ENCODE measurements at regions not wholly inside any gene's neighbourhood (a gene's known extent, or its start where the extent isn't known, plus 50 kb on each side); places are given as distances from the start of the nearest gene placed in this dataset.

- 80% methylated on average over 4 of the region's 6 CpGs for WGBS (ENCODE audit: insufficient coverage)
- H2AFZ ChIP-seq (ENCODE audit: insufficient read depth, low read depth, low read length, poor library complexity, severe bottlenecking): no peak overlapping the region
- DNase-seq: no peak
- Mint-ChIP-seq H3K36me3 (no peaks in the 10 kb centered on the region), H3K27me3 (ENCODE audit: low read depth in 3 of 3) (peaks cover 0 to 3% (median 0%) of the 10 kb centered on the region in 3 donors), H3K27ac (no peak overlapping the region), H3K4me1 (no peaks in the 10 kb centered on the region), H3K9me3 (peaks cover 0 to 7% (median 0%) of the 10 kb centered on the region in 7 donors), H3K4me3 (no peak overlapping the region)
- intact Hi-C loops (cut with micrococcal nuclease): no loop called here
- no peaks in the 10 kb centered on the region for H3K4me1 ChIP-seq (ENCODE audit: control insufficient read depth in 1 of 2, insufficient read depth in 2 of 2, low read length in 2 of 2)
- H3K4me2 ChIP-seq (replicated peaks; ENCODE audit: extremely low read depth, low read length, poor library complexity, severe bottlenecking): no peak overlapping the region
- H3K79me2 ChIP-seq (ENCODE audit: insufficient read depth, low read length): no peaks in the 10 kb centered on the region
- TF ChIP-seq CTCF (IDR thresholded peaks at IDR 0.05): no peak
- no peaks in the 10 kb centered on the region for H3K9me3 ChIP-seq (replicated peaks in 1 of 2; ENCODE audit: control insufficient read depth in 1 of 2, insufficient read depth in 1 of 2, low read length in 2 of 2)
- H3K4me3 ChIP-seq (replicated peaks in 1 of 3; ENCODE audit: low read depth in 2 of 3, low read length in 3 of 3): no peak overlapping the region
- no peak overlapping the region for H3K9ac ChIP-seq (ENCODE audit: insufficient read depth, low read length, poor library complexity, severe bottlenecking)
- H3K36me3 ChIP-seq (replicated peaks in 1 of 2; ENCODE audit: control insufficient read depth in 1 of 2, insufficient read depth in 2 of 2, low read length in 2 of 2): no peaks in the 10 kb centered on the region
- no peaks in the 10 kb centered on the region for H3K27me3 ChIP-seq (ENCODE audit: control insufficient read depth in 2 of 2, insufficient read depth in 2 of 2, low read length in 2 of 2)
- H3K27ac ChIP-seq (ENCODE audit: low read depth in 1 of 2, low read length in 2 of 2): no peak overlapping the region
- H4K20me1 ChIP-seq (ENCODE audit: insufficient read depth, low read length): no peaks in the 10 kb centered on the region
Observed at GRCh38 chr1:104795931-104796330, 1046.2 kb downstream of the AMY1C start.

GRCh38 chr1:104797982-104798381, 1048.3 kb downstream of the AMY1C start:
- H3K9me3 Mint-ChIP-seq: peaks cover 0 to 7% (median 0%) of the 10 kb centered on the region in 7 donors
- peaks cover 0 to 3% (median 0%) of the 10 kb centered on the region in 3 donors for H3K27me3 Mint-ChIP-seq (ENCODE audit: low read depth in 3 of 3)
- no peaks in the 10 kb centered on the region for H3K4me1 Mint-ChIP-seq
- no peak overlapping the region for H3K27ac Mint-ChIP-seq
- Histone ChIP-seq H3K27me3 (ENCODE audit: control insufficient read depth in 2 of 2, insufficient read depth in 2 of 2, low read length in 2 of 2) (no peaks in the 10 kb centered on the region), H3K9ac (ENCODE audit: insufficient read depth, low read length, poor library complexity, severe bottlenecking) (no peak overlapping the region), H3K9me3 (replicated peaks in 1 of 2; ENCODE audit: control insufficient read depth in 1 of 2, insufficient read depth in 1 of 2, low read length in 2 of 2) (no peaks in the 10 kb centered on the region), H3K27ac (ENCODE audit: low read depth in 1 of 2, low read length in 2 of 2) (no peak overlapping the region), H2AFZ (ENCODE audit: insufficient read depth, low read depth, low read length, poor library complexity, severe bottlenecking) (no peak overlapping the region), H4K20me1 (ENCODE audit: insufficient read depth, low read length) (no peaks in the 10 kb centered on the region), H3K4me3 (replicated peaks in 1 of 3; ENCODE audit: low read depth in 2 of 3, low read length in 3 of 3) (no peak overlapping the region), H3K4me2 (replicated peaks; ENCODE audit: extremely low read depth, low read length, poor library complexity, severe bottlenecking) (no peak overlapping the region), H3K4me1 (ENCODE audit: control insufficient read depth in 1 of 2, insufficient read depth in 2 of 2, low read length in 2 of 2) (no peaks in the 10 kb centered on the region), H3K36me3 (replicated peaks in 1 of 2; ENCODE audit: control insufficient read depth in 1 of 2, insufficient read depth in 2 of 2, low read length in 2 of 2) (no peaks in the 10 kb centered on the region), H3K79me2 (ENCODE audit: insufficient read depth, low read length) (no peaks in the 10 kb centered on the region)
- TF ChIP-seq CTCF (IDR thresholded peaks at IDR 0.05): no peak
- H3K4me3 Mint-ChIP-seq: no peak overlapping the region
- intact Hi-C loops (cut with micrococcal nuclease): no loop called here
- WGBS (ENCODE audit: insufficient coverage): no CpG with 5 or more reads among the region's 2 CpGs
- no peaks in the 10 kb centered on the region for H3K36me3 Mint-ChIP-seq
- no peak for DNase-seq
